Duodenal mucosa (tissue), 2 donors: ENCODE measurements at regions not wholly inside any gene's neighbourhood (a gene's known extent, or its start where the extent isn't known, plus 50 kb on each side); places are given as distances from the start of the nearest gene placed in this dataset.

Experiments used
- H3K27ac ChIP-seq: one replicate; pipeline ENCODE4 v1.7.0; 2013; ENCODE audit warnings: low read depth, low read length
- H3K27me3 ChIP-seq, 2 donors: one replicate each; pipeline ENCODE4 v1.7.0; 2013; ENCODE audit warnings: low read length in 2 of 2, control low read depth in 1 of 2; ENCODE audit not compliant: insufficient read depth in 2 of 2, control insufficient read depth in 1 of 2
- H3K36me3 ChIP-seq, 2 donors: one replicate each; pipeline ENCODE4 v1.7.0; 2013; ENCODE audit warnings: low read length in 2 of 2, control low read depth in 1 of 2; ENCODE audit not compliant: insufficient read depth in 2 of 2, control insufficient read depth in 1 of 2
- H3K4me1 ChIP-seq, 2 donors: one replicate each; pipeline ENCODE4 v1.7.0; 2013; ENCODE audit warnings: low read length in 2 of 2, control low read depth in 1 of 2; ENCODE audit not compliant: insufficient read depth in 2 of 2, control insufficient read depth in 1 of 2
- H3K4me3 ChIP-seq, 2 donors: one replicate each; pipeline ENCODE4 v1.7.0; 2013; ENCODE audit warnings: low read length in 2 of 2, low read depth in 1 of 2
- H3K9ac ChIP-seq, 2 donors: one replicate each; pipeline ENCODE4 v1.7.0; 2013; ENCODE audit warnings: low read length in 2 of 2, low read depth in 1 of 2
- H3K9me3 ChIP-seq, 2 donors: one replicate each; pipeline ENCODE4 v1.7.0; 2013; ENCODE audit warnings: low read length in 2 of 2, control low read depth in 1 of 2; ENCODE audit not compliant: control insufficient read depth in 1 of 2

- H3K27me3 ChIP-seq: no peaks in the 10 kb centered on the region
- H3K4me3 ChIP-seq: no peak overlapping the region
Observed at GRCh38 chr6:112568066-112568465, 220.9 kb downstream of the RFPL4B start.

GRCh38 chr6:112571488-112572270 is 224.5 kb downstream of the RFPL4B start:
- no peaks in the 10 kb centered on the region for H3K4me1 ChIP-seq
- no peak overlapping the region for H3K9ac ChIP-seq
- no peak overlapping the region for H3K27ac ChIP-seq
- H3K4me3 ChIP-seq: no peak overlapping the region
- H3K9me3 ChIP-seq: no peaks in the 10 kb centered on the region
- no peaks in the 10 kb centered on the region for H3K36me3 ChIP-seq
- H3K27me3 ChIP-seq: no peaks in the 10 kb centered on the region

More at GRCh38 chr6:112568066-112568465, 220.9 kb downstream of the RFPL4B start:
- Histone ChIP-seq H3K36me3 (no peaks in the 10 kb centered on the region), H3K9me3 (no peaks in the 10 kb centered on the region), H3K4me1 (no peaks in the 10 kb centered on the region), H3K27ac (no peak overlapping the region), H3K9ac (no peak overlapping the region)

GRCh38 chr6:112574190-112574589 is 227.1 kb downstream of the RFPL4B start:
- H3K9me3 ChIP-seq: no peaks in the 10 kb centered on the region
- no peaks in the 10 kb centered on the region for H3K36me3 ChIP-seq
- no peak overlapping the region for H3K9ac ChIP-seq

GRCh38 chr6:112575309-112575834 is 228.2 kb downstream of the RFPL4B start:
- no peaks in the 10 kb centered on the region for H3K4me1 ChIP-seq
- no peak overlapping the region for H3K4me3 ChIP-seq
- no peaks in the 10 kb centered on the region for H3K36me3 ChIP-seq
- no peaks in the 10 kb centered on the region for H3K9me3 ChIP-seq
- H3K27ac ChIP-seq: no peak overlapping the region
- no peaks in the 10 kb centered on the region for H3K27me3 ChIP-seq
- no peak overlapping the region for H3K9ac ChIP-seq

More at GRCh38 chr6:112574190-112574589, 227.1 kb downstream of the RFPL4B start:
- Histone ChIP-seq H3K27ac (no peak overlapping the region), H3K27me3 (no peaks in the 10 kb centered on the region), H3K4me3 (no peak overlapping the region), H3K4me1 (no peaks in the 10 kb centered on the region)

- H3K9me3 ChIP-seq: no peaks in the 10 kb centered on the region
- H3K9ac ChIP-seq: no peak overlapping the region
- H3K36me3 ChIP-seq: no peaks in the 10 kb centered on the region
- H3K4me3 ChIP-seq: no peak overlapping the region
- H3K27ac ChIP-seq: no peak overlapping the region
- no peaks in the 10 kb centered on the region for H3K4me1 ChIP-seq
- no peaks in the 10 kb centered on the region for H3K27me3 ChIP-seq
Observed at GRCh38 chr6:112576423-112576822, 229.3 kb downstream of the RFPL4B start.

GRCh38 chr6:112579601-112580000 is 232.5 kb downstream of the RFPL4B start:
- Histone ChIP-seq H3K27me3 (no peaks in the 10 kb centered on the region), H3K36me3 (no peaks in the 10 kb centered on the region), H3K4me3 (no peak overlapping the region), H3K4me1 (no peaks in the 10 kb centered on the region), H3K27ac (no peak overlapping the region), H3K9me3 (no peaks in the 10 kb centered on the region), H3K9ac (no peak overlapping the region)

- no peak overlapping the region for H3K27ac ChIP-seq
- no peaks in the 10 kb centered on the region for H3K9me3 ChIP-seq
- H3K36me3 ChIP-seq: no peaks in the 10 kb centered on the region
- H3K27me3 ChIP-seq: no peaks in the 10 kb centered on the region
- H3K4me3 ChIP-seq: no peak overlapping the region
- H3K4me1 ChIP-seq: no peaks in the 10 kb centered on the region
- H3K9ac ChIP-seq: no peak overlapping the region
Observed at GRCh38 chr6:112581015-112581414, 233.9 kb downstream of the RFPL4B start.

- Histone ChIP-seq H3K4me3 (no peak overlapping the region), H3K4me1 (no peaks in the 10 kb centered on the region), H3K27ac (no peak overlapping the region), H3K36me3 (no peaks in the 10 kb centered on the region), H3K27me3 (no peaks in the 10 kb centered on the region), H3K9me3 (no peaks in the 10 kb centered on the region), H3K9ac (no peak overlapping the region)
Observed at GRCh38 chr6:112590326-112590725, 243.2 kb downstream of the RFPL4B start.

- Histone ChIP-seq H3K9ac (no peak overlapping the region), H3K4me3 (no peak overlapping the region), H3K4me1 (no peaks in the 10 kb centered on the region), H3K36me3 (no peaks in the 10 kb centered on the region), H3K27me3 (no peaks in the 10 kb centered on the region), H3K9me3 (no peaks in the 10 kb centered on the region), H3K27ac (no peak overlapping the region)
Observed at GRCh38 chr6:112591329-112591728, 244.2 kb downstream of the RFPL4B start.

GRCh38 chr6:112592159-112592558 is 245.0 kb downstream of the RFPL4B start:
- no peaks in the 10 kb centered on the region for H3K27me3 ChIP-seq
- no peak overlapping the region for H3K9ac ChIP-seq
- no peaks in the 10 kb centered on the region for H3K9me3 ChIP-seq
- H3K36me3 ChIP-seq: no peaks in the 10 kb centered on the region
- no peak overlapping the region for H3K4me3 ChIP-seq
- no peak overlapping the region for H3K27ac ChIP-seq
- no peaks in the 10 kb centered on the region for H3K4me1 ChIP-seq
